ENCODE measurements at regions not wholly inside any gene's neighbourhood (a gene's known extent, or its start where the extent isn't known, plus 50 kb on each side); places are given as distances from the start of the nearest gene placed in this dataset.

DNA sequence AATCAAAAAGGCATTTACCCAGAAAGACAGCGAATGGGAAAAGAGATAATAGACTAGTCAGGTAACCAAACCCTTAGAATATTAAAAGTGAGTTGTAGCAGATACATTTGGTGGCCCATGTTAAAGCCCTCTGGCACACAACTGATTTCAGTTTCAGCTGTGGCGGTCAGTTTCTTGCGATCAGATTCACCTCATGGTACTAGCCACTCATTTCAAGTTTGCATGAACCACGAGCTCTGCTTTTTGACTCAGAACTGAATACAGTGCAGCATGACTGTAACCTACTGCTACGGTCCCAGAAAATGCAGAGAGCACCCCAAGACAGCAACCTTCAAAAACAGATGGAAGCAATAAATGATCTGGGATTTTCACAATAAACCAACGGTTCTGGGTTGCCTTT lies 919.1 kb upstream of the PCDH10 start:
- ATAC-seq (no peak), DNase-seq (no peak)
- no peaks in the 10 kb centered on the region for H3K9me3 ChIP-seq (ENCODE audit: control insufficient read depth, low read length, poor library complexity, severe bottlenecking)
- no peaks in the 10 kb centered on the region for H3K27me3 Mint-ChIP-seq
- H3K27ac Mint-ChIP-seq = no peak overlapping the region
- H3K36me3 Mint-ChIP-seq (ENCODE audit: low read depth) = no peaks in the 10 kb centered on the region
- no peak overlapping the region for H3K4me3 Mint-ChIP-seq
- no peaks in the 10 kb centered on the region for H3K4me1 Mint-ChIP-seq

DNA sequence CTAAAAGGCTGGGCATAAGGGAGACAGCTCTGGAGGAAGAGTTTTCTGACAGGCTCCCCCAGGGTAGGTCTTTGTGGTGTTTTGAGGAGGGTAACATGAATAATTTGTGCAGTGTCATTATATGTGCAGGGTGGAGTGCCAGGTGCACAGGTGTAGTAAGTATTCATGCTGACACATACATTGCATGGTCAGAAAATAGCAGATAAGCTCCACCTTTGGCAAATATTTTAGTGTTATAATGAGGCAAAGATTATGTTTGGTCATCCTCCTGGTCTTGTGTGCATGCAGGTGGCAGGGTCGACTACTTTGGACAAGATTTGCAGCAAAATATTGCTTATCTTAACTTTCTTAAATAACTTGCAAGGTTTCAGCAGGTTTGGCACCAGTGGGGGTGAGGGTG lies 910.4 kb upstream of the PCDH10 start:
- ATAC-seq = no peak
- Mint-ChIP-seq H3K27me3 (no peaks in the 10 kb centered on the region), H3K4me3 (no peak overlapping the region), H3K4me1 (no peaks in the 10 kb centered on the region), H3K27ac (no peak overlapping the region), H3K36me3 (ENCODE audit: low read depth) (no peaks in the 10 kb centered on the region)
- DNase-seq = no peak
- H3K9me3 ChIP-seq (ENCODE audit: control insufficient read depth, low read length, poor library complexity, severe bottlenecking) = no peaks in the 10 kb centered on the region

DNA sequence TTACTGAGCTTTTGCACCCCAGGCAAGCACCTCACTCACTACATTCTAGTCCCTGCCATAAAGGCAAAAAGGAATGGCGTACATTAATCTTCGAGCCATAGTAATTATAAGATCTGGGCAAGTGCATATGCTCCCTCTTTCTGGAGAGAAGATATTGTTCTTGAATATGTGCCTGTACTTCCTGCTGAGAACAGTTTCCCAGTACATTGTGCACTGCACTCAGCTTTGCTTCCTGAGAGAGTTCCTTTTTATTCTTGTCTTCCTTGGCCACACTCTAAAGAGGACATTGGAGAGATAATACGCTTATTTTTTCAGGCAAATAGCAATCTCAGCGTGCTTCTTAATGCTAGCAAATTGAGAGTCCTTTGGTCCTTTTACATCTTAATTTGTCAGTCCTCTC lies 909.0 kb upstream of the PCDH10 start:
- no peaks in the 10 kb centered on the region for H3K9me3 ChIP-seq (ENCODE audit: control insufficient read depth, low read length, poor library complexity, severe bottlenecking)
- H3K4me3 Mint-ChIP-seq = no peak overlapping the region
- no peak overlapping the region for H3K27ac Mint-ChIP-seq
- DNase-seq (no peak), ATAC-seq (no peak)
- H3K27me3 Mint-ChIP-seq = no peaks in the 10 kb centered on the region
- no peaks in the 10 kb centered on the region for H3K4me1 Mint-ChIP-seq
- H3K36me3 Mint-ChIP-seq (ENCODE audit: low read depth) = no peaks in the 10 kb centered on the region

DNA sequence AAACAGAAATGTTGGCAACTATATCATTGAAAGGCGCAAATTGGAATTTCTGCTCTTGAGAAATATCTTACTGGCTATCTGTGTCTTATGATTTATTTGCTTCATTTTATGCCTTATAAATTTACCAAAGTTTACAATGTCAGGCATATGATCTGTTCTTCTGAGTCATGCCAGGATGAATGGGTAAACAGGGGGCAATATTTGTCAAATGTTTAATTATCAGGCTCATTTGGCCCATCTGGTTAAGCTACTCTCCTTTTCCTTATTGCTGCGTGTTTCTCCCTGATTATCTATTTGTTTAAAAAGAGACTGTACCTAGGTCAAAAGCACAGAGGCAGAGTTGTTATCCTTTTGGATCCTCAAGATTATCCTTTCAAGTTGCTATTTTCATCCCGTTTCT lies 903.8 kb upstream of the PCDH10 start:
- H3K4me1 Mint-ChIP-seq = no peaks in the 10 kb centered on the region
- no peak for DNase-seq
- no peak for ATAC-seq

DNA sequence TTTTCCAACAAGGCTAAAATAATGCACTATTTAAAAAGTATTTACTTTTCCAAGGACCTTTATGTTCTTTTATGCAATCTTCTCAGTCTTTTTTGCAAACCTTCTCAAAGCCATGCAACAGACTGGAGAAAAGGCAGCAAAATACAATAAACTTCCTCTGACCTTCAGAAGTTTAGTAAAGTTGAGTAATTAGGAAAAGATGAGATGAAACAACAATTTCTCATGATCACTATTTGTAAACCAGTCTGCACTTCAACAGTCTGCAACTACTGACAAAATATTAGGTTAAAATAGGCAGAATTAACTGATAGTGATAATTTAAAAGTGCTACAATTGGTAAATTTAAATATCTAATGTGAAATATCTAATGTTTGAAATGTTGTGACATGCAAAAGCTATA lies 884.9 kb upstream of the PCDH10 start:
- no peak for ATAC-seq
- H3K9me3 ChIP-seq (ENCODE audit: control insufficient read depth, low read length, poor library complexity, severe bottlenecking) = no peaks in the 10 kb centered on the region
- DNase-seq = no peak
- Mint-ChIP-seq H3K27me3 (no peaks in the 10 kb centered on the region), H3K27ac (no peak overlapping the region), H3K4me3 (no peak overlapping the region), H3K4me1 (no peaks in the 10 kb centered on the region), H3K36me3 (ENCODE audit: low read depth) (no peaks in the 10 kb centered on the region)

More for the DNA sequence above, 903.8 kb upstream of the PCDH10 start:
- no peaks in the 10 kb centered on the region for H3K9me3 ChIP-seq (ENCODE audit: control insufficient read depth, low read length, poor library complexity, severe bottlenecking)
- no peak overlapping the region for H3K4me3 Mint-ChIP-seq
- H3K27me3 Mint-ChIP-seq = no peaks in the 10 kb centered on the region
- no peak overlapping the region for H3K27ac Mint-ChIP-seq
- H3K36me3 Mint-ChIP-seq (ENCODE audit: low read depth) = no peaks in the 10 kb centered on the region

DNA sequence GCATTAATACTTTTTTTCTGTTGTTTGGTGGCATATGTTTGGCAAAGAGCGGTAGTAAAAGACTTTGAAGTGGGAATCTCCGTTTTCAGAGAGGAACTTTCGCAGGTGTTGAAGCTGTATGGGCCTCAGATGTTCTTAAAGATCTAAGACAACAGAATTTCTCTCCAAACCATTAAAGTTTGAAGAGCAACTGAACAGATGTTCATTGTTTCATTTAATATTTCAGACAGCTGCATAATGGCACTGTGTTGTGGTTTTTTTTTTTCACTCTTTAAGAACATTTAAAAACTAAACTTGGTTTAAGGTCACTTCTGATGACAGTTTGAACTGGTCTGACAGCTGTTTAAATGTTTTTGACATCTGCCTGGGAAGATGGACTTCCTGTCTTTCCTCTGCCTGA lies 882.7 kb upstream of the PCDH10 start:
- Mint-ChIP-seq H3K27me3 (no peaks in the 10 kb centered on the region), H3K27ac (no peak overlapping the region), H3K4me3 (no peak overlapping the region), H3K36me3 (ENCODE audit: low read depth) (no peaks in the 10 kb centered on the region), H3K4me1 (no peaks in the 10 kb centered on the region)
- ATAC-seq = no peak
- no peaks in the 10 kb centered on the region for H3K9me3 ChIP-seq (ENCODE audit: control insufficient read depth, low read length, poor library complexity, severe bottlenecking)
- DNase-seq = no peak

DNA sequence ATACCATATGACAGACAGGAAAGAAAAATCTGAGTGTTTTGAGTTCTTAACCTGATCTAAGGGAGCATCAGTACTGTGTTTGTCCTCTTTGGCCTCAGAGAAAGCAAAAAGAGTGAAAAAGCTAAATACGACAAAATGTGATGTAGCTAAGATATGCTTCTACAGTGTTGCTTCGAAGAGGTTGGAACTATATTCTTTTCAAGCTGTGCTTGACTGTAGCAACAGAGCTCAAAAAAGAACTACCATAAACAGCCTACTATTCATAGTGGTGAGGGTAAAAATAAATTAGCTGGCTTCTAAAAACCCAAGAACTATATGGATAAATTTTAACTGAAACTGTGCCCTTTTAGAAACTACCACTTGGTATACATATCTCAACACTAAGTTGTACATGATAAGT lies 881.8 kb upstream of the PCDH10 start:
- Mint-ChIP-seq H3K4me1 (no peaks in the 10 kb centered on the region), H3K27me3 (no peaks in the 10 kb centered on the region), H3K27ac (no peak overlapping the region), H3K4me3 (no peak overlapping the region), H3K36me3 (ENCODE audit: low read depth) (no peaks in the 10 kb centered on the region)
- ATAC-seq = no peak
- no peaks in the 10 kb centered on the region for H3K9me3 ChIP-seq (ENCODE audit: control insufficient read depth, low read length, poor library complexity, severe bottlenecking)
- no peak for DNase-seq

DNA sequence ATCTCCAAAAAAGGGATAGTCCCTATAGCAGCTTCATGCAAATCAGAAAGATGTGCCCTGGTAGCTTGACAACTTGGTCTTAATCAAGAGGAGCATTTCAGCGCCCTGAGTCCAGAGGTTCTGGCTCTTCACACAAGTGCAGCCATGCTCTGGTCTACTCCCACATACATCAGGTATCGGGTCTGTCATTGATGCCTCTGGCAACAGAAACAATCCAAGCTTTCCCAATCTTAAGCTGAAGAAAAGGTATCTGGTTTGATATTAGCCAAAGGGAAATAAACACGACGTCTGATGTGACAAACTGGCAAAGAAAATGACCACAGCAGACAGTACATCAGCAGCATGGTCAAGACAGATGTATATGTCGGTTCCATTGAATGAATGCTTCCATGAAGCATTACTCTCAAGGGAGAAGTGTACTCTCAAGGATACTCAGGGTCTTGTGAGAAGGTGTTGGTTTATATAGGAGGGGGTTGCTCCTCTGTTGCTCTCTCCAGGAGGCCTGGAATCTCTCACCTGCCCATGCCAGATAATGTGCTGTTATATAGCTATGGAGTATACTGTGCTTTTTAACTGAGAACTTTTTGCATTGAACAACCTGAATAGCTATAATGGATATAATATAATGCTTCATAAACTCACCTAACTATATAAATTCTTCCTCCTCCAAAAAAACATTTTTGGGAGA lies 879.6 kb upstream of the PCDH10 start:
- Mint-ChIP-seq H3K4me1 (no peaks in the 10 kb centered on the region), H3K27ac (no peak overlapping the region), H3K27me3 (no peaks in the 10 kb centered on the region), H3K4me3 (no peak overlapping the region), H3K36me3 (ENCODE audit: low read depth) (no peaks in the 10 kb centered on the region)
- no peaks in the 10 kb centered on the region for H3K9me3 ChIP-seq (ENCODE audit: control insufficient read depth, low read length, poor library complexity, severe bottlenecking)
- DNase-seq (no peak), ATAC-seq (no peak)

DNA sequence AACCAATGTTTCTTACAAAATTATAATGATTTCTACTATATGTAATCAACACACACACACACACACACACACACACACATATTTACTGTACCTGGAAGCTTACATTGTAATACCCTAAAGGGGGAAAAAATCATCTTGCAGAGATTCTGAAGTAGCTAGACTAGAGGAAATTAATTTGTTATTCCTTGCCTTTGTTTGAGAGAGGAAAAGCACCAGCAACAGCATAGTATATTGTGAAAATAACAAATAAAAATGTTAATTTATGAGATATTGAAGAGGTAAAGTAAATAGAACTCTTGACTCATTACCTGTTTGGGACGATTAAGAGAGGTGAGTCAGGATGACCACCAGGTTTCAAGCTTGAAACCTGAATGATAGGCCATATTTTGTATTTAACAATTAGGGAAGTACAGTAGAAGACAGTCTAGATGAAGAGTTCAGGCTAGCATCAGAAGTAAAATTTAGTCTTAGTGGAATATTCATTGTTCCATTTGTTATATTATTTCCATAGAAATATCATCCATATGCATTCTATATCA lies 873.4 kb upstream of the PCDH10 start:
- H3K27me3 Mint-ChIP-seq = no peaks in the 10 kb centered on the region
- H3K27ac Mint-ChIP-seq = no peak overlapping the region
- H3K36me3 Mint-ChIP-seq (ENCODE audit: low read depth) = no peaks in the 10 kb centered on the region
- no peaks in the 10 kb centered on the region for H3K9me3 ChIP-seq (ENCODE audit: control insufficient read depth, low read length, poor library complexity, severe bottlenecking)
- ATAC-seq (no peak), DNase-seq (no peak)
- no peak overlapping the region for H3K4me3 Mint-ChIP-seq
- H3K4me1 Mint-ChIP-seq = no peaks in the 10 kb centered on the region

DNA sequence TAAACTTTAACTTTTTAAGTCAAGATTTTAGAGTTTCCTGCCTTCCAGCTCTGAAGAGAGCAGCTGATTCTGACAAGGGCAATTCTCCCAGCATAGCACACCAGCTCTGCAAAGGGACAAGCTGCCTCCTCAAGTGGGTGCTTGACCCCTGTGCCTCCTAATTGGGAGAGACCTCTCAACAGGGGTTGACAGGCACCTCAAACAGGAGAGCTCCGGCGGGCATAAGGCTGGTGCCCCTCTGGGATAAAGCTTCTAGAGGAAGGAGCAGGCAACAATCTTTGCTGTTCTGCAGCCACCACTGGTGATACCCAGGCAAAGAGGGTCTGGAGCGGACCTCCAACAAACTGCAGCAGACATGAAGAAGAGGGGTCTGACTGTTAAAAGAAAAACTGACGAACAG lies 872.9 kb upstream of the PCDH10 start:
- Mint-ChIP-seq H3K27ac (no peak overlapping the region), H3K4me1 (no peaks in the 10 kb centered on the region), H3K27me3 (no peaks in the 10 kb centered on the region), H3K36me3 (ENCODE audit: low read depth) (no peaks in the 10 kb centered on the region), H3K4me3 (no peak overlapping the region)
- no peaks in the 10 kb centered on the region for H3K9me3 ChIP-seq (ENCODE audit: control insufficient read depth, low read length, poor library complexity, severe bottlenecking)
- ATAC-seq (no peak), DNase-seq (no peak)

DNA sequence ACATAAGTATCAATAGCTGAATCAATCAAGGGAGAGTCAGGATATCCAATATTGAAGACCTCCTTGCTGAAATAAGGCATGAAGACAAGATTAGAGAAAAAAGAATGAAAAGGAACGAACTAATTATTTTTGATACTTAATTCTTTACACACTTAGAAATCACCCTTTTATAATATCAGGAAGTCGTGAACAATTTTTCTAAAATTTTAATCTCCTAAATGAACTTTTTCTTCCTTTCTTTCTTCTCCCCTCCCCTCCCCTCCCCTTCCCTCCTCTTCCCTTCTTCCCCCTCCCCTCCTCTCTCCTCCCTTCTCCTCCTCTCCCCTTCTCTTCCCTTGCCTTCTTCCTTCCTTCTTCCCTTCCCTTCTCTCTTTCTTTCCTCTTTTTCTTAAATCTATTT lies 872.1 kb upstream of the PCDH10 start:
- DNase-seq = no peak
- Mint-ChIP-seq H3K27ac (no peak overlapping the region), H3K27me3 (no peaks in the 10 kb centered on the region), H3K36me3 (ENCODE audit: low read depth) (no peaks in the 10 kb centered on the region), H3K4me1 (no peaks in the 10 kb centered on the region), H3K4me3 (no peak overlapping the region)
- no peaks in the 10 kb centered on the region for H3K9me3 ChIP-seq (ENCODE audit: control insufficient read depth, low read length, poor library complexity, severe bottlenecking)
- no peak for ATAC-seq

DNA sequence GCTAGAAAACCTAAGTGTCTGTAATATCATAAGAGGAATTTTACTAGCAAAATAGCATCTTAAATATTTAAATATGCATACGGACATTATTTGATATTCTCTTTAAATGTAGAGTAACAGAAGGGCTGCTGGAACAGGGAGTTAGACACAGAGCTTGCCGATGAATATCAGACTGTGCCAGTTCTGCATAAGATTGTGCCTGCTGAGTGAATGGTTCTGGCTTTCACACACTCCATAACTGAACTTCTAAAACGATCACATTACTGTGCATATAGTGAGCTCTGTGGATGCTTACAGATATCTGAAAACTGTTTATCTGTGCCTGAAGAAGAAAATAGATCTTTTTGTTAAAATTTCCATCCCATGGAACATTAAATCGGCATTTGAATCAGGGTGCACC lies 867.4 kb upstream of the PCDH10 start:
- H3K4me1 Mint-ChIP-seq = no peaks in the 10 kb centered on the region
- H3K4me3 Mint-ChIP-seq = no peak overlapping the region
- H3K36me3 Mint-ChIP-seq (ENCODE audit: low read depth) = no peaks in the 10 kb centered on the region
- no peak for ATAC-seq
- no peak for DNase-seq
- H3K27ac Mint-ChIP-seq = no peak overlapping the region
- H3K27me3 Mint-ChIP-seq = no peaks in the 10 kb centered on the region
- H3K9me3 ChIP-seq (ENCODE audit: control insufficient read depth, low read length, poor library complexity, severe bottlenecking) = no peaks in the 10 kb centered on the region

DNA sequence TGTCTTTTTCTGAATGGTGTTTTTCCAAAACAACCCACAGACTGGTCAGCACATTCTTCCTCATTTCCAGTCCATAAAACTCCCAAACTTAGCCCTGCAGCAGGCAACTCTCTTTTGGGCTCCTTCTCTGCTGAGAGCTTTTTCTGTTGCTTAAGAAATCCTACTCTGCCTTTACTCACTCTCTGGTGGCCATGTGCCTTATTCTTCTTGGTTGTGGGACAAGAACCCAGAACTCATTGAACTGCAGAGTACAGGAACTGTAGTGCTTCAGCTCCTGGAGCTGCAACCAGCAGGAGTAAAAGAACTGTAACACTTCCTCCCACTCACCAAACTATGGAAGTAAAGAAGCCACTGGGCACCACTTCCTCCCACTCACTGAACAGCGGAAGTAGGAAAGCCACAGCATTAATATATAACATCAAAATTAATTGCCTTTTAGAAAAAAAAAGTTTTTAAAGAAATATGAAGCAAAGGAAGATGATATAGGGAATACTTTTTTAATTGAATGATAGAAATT lies 864.1 kb upstream of the PCDH10 start:
- no peaks in the 10 kb centered on the region for H3K36me3 Mint-ChIP-seq (ENCODE audit: low read depth)
- no peak overlapping the region for H3K4me3 Mint-ChIP-seq
- ATAC-seq (no peak), DNase-seq (no peak)
- no peaks in the 10 kb centered on the region for H3K9me3 ChIP-seq (ENCODE audit: control insufficient read depth, low read length, poor library complexity, severe bottlenecking)
- no peaks in the 10 kb centered on the region for H3K27me3 Mint-ChIP-seq
- no peaks in the 10 kb centered on the region for H3K4me1 Mint-ChIP-seq
- H3K27ac Mint-ChIP-seq = no peak overlapping the region

DNA sequence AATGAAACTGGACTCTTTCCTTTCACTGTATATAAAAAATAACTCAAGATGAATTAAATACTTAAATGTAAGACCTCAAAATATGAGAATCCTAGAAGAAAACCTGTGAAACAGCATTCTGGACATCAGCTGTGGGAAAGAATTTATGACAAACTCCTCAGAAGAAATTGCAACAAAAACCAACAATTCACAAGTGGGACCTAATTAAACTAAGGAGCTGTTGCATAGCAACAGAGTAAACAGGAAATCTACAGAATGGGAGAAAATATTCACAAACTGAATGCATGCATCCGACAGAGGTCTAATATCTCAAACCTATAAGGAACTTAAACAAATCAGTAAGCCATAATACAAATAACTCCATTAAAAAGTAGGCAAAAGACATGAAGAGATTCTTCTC lies 851.7 kb upstream of the PCDH10 start:
- no peaks in the 10 kb centered on the region for H3K36me3 Mint-ChIP-seq (ENCODE audit: low read depth)
- no peaks in the 10 kb centered on the region for H3K4me1 Mint-ChIP-seq
- ATAC-seq (no peak), DNase-seq (no peak)
- no peak overlapping the region for H3K4me3 Mint-ChIP-seq
- no peaks in the 10 kb centered on the region for H3K9me3 ChIP-seq (ENCODE audit: control insufficient read depth, low read length, poor library complexity, severe bottlenecking)
- no peaks in the 10 kb centered on the region for H3K27me3 Mint-ChIP-seq
- no peak overlapping the region for H3K27ac Mint-ChIP-seq

All from T-helper 17 cell (primary cell).